Amygdala (tissue), 56 donors: ENCODE measurements at regions not wholly inside any gene's neighbourhood (a gene's known extent, or its start where the extent isn't known, plus 50 kb on each side); places are given as distances from the start of the nearest gene placed in this dataset.
"Not testable (repeated sequence)": the region's sequence is repeated elsewhere in the genome, so short reads cannot be mapped to it uniquely, and the experiment has no call there.

ENCODE experiments used
- DNase-seq, 56 donors: peaks; one replicate each; lab custom pipeline; 2025; lab: John Stamatoyannopoulos, UW

DNA sequence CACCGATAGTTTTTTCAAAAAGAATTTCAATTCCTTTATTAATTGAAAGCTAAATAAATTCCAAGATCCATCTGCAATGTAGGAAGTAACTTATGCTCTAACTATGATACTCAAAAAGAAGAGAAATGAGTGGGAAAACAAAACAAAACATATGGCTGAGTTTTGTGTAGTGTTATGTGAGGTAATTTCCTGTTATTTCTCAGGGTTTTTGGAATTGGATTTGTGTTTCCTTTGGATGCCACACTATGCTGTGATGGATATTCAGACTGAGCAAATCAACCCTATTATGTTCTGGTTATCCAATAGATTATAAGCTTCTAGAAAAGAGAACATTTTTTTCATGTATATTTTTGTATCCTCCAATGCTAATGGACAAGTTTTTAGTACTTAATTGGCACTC, 73.4 kb upstream of the RAPGEF2 start:
- no peak for DNase-seq

DNA sequence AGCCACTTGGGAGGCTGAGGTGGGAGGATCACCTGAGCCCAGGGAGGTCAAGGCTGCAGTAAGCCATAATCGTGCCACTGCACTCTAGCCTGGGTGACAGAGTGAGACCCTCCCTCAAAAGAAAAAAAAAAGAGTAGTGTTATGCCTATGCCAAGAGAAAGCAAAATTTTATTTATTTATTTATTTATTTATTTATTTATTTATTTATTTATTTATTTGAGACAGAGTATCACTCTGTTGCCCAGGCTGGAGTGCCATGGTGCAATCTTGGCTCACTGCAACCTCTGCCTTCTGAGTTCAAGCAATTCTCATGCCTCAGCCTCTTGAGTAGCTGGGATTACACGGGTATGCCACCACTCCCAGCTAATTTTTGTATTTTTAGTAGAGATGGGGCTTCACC, 72.6 kb upstream of the RAPGEF2 start:
- not testable (repeated sequence) for DNase-seq

DNA sequence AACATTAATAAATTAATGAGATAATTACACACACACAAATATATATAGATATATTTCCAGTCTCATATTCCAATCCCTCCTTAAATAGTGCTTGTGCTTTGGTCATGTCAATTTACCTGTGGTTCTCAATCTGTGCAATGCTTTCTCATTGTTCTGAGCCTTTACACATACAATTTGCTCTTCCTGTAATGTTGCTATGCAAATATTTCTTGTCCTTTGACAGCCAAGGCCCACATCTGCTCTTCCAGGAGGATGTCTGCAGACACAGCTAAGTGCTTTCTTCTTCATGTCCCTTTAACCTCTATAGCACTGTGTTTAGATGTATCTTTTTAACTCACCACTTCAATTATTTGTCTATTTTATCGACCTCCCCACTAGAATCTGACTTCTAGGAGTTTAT, 67.3 kb upstream of the RAPGEF2 start:
- no peak for DNase-seq

- DNase-seq = no peak
These were observed 64.3 kb upstream of the RAPGEF2 start for GRCh38 chr4:159038536-159038935.

- DNase-seq = no peak
These were observed 61.5 kb upstream of the RAPGEF2 start for GRCh38 chr4:159041054-159042034.

GRCh38 chr4:159042097-159042605, 60.7 kb upstream of the RAPGEF2 start:
- peak in 2 of 56 donors; percentile 7 to 23 for DNase-seq

GRCh38 chr4:159042868-159043267, 60.0 kb upstream of the RAPGEF2 start:
- no peak for DNase-seq

GRCh38 chr4:159043861-159044260, 59.0 kb upstream of the RAPGEF2 start:
- DNase-seq = no peak

DNA sequence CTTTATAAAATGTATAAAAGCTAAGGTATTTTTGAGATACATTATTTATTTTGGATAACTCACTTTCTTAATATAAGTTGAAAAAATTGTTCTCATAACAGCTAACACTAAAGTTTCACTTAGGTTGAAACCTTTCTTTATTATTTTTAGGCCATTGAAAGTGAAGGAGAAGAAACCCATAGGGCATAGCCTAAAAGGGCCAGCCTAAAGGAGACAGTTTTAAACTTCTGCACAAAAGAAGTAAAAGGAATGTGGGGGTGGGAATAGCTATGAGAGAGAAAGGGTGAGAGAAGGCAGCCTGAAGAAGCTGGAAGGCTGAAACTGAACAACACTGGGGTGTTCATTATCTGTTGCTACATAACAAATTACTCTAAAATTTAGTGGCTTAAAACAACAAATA, 57.6 kb upstream of the RAPGEF2 start:
- DNase-seq = no peak

- DNase-seq = no peak
These were observed 56.2 kb upstream of the RAPGEF2 start for GRCh38 chr4:159046683-159047082.

DNA sequence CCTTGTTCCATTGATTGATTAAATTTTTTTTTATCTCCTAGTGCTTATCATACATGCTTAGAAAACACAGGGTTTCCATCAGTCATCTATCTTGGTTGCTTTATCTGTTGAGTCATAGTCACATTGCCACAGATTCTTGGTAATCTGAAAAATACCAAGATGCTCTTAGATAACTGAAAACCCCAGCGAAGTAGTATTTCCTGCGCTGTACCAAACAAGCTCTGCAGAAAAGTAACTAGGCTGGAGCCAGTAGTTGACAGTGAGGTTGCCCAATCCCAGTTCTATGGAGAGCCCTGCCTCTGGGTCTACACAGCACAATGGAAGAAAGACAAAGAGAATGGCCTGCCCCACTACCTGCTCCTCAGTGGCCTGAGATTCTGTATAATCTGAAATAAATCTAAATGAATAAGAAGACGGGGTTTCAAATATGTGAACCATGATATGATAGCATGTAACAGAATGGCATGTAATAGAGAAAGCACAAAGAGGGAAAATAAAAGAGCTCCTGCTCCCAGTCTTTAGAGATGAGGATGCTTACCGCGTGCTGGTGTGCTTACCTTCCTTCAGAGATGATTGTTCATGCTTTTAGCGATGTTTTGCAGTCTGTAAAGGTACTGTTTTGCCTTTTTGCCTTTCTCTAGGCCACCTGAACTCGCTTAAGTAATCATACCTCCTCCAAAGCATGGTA, 55.3 kb upstream of the RAPGEF2 start:
- no peak for DNase-seq

DNA sequence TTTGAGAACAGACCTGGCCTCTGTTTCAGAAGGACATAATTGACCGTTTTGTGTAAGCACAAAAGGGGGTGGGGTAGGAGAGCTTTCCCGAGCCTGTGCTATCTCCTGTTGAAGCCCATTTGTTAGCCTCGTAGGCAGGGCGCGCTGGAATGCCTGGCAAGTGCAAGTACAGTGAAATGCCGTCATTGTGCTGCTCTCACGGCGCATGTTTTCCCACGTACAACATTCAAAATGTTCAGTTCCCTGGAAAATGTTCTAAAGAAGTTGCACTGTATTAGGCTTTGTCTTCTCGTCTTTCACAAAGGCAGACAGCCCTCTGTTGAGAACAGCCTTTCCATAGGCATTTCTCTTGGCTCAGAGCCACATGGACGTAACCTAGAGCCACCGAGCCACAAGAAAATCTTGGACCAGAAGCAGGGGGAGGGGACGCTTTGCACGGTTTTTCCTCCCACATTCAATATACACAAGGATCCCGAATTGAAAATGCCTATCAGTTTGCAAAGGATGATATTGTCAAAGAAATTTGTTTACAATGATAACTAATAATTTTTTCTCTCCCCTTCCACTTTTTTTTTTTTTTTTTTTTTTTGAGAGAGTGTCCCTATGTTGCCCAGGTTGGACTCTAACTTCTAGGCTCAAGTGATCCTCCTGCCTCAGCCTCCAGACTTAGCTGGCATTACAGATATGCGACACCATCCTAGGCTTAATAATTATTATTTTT, 54.6 kb upstream of the RAPGEF2 start:
- peak in 30 of 56 donors; percentile 3 to 79 (median 21) for DNase-seq

DNA sequence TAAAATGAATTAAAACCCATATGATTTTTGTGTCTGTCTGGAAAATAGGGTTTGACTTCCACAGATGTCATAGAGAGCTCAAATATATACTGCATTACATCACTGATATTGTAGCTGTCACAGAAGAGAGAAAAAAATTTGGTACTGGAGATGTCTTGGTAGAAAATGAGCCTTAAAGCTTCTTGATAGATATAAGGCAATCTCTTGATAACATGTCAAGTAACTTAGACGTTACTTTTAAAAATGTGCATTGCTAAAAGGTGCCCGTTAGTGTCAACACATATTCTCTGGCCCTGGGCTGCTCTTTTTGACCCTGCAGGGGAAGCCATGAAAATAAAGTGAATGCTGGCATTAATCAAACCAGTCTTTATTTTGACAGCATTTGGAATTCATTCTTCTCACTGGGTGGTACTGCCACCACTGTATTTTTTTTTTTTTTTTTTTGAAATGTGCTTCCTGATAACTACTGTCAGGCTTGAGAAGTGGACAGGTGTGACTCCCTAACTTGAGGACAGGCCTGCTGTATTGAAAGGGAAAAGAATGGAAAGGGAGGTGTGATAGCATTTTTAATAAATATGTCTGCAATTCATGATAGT, 53.0 kb upstream of the RAPGEF2 start:
- DNase-seq = no peak

DNA sequence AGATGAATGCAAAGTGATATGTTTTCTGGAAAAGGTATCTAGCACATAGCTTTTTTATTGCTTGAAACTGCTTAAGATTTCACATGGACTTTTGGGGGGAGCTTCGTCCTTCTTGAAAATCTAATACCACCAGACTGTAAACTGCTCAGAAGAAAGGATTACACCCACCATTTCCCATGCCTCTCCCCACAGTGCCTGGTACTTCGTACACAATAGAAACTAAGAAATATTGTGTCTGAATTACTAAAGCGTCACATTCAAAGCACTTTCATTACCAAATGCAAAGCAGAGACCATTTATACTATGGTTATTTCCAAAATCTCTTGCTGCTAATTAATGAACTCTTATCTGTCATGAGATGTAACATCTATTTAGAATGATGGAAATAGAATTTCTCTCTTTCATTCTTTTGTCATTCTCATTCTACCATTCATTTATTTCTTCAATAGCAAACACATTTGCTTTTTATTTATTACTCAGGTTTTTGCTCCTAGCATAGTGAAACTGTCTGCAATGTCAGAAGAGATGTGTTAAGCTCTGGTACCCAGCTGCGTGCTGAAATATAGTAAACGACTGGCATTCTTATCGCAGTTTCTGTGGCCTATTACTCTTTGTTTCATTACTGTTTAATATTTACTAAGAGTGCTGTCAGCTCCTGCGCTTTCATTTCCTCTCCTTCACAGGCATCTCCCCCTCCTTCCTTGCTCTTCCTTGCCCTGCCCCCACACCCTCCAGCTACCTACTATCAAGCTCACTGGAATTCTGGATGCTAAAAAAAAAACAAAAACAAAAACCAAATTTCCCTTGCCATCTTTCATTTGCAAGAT, 51.4 kb upstream of the RAPGEF2 start:
- DNase-seq = peak in 1 of 56 donors; percentile 1

- DNase-seq = no peak
These were observed 50.6 kb upstream of the RAPGEF2 start for GRCh38 chr4:159052315-159052714.
